Activated CD4-positive, alpha-beta memory T cell treated with anti-CD3 and anti-CD28 coated beads, Interleukin-2, amount 10 ng/mL, durations not matched to agents 7 days and 5 days (primary cell): ENCODE measurements at regions not wholly inside any gene's neighbourhood (a gene's known extent, or its start where the extent isn't known, plus 50 kb on each side); places are given as distances from the start of the nearest gene placed in this dataset.
"Not testable (repeated sequence)": the region's sequence is repeated elsewhere in the genome, so short reads cannot be mapped to it uniquely, and the experiment has no call there.

Source experiments
- CTCF ChIA-PET: fragments of 350-600 bp; sonication (Branson Sonifier 250); formaldehyde crosslinking; loops from one replicate; lab custom pipeline; 2021; ENCODE audit warnings: antibody characterized with exemption, inconsistent platforms; lab: Charles Lee
- POLR2A ChIA-PET: fragments of 350-600 bp; sonication (Branson Sonifier 250); formaldehyde crosslinking; loops from one replicate; lab custom pipeline; 2021; ENCODE audit warnings: antibody characterized with exemption; lab: Charles Lee
- DNase-seq: peaks from one replicate; pipeline ENCODE4 v3.0.0-alpha.2; 2020
- H3K27ac Mint-ChIP-seq: one replicate; pipeline ENCODE4 v1.8.0; 2021; ENCODE audit warnings: mild to moderate bottlenecking, mixed read lengths
- H3K27me3 Mint-ChIP-seq: one replicate; pipeline ENCODE4 v1.8.0; 2021; ENCODE audit warnings: mixed read lengths
- H3K36me3 Mint-ChIP-seq: one replicate; pipeline ENCODE4 v1.8.0; 2021; ENCODE audit warnings: low read depth, mixed read lengths
- H3K4me1 Mint-ChIP-seq: one replicate; pipeline ENCODE4 v1.8.0; 2021; ENCODE audit warnings: mixed read lengths
- H3K4me3 Mint-ChIP-seq: one replicate; pipeline ENCODE4 v1.8.0; 2021; ENCODE audit warnings: mild to moderate bottlenecking, mixed read lengths
- H3K9me3 Mint-ChIP-seq: one replicate; pipeline ENCODE4 v1.8.0; 2021; ENCODE audit warnings: mixed read lengths

DNA sequence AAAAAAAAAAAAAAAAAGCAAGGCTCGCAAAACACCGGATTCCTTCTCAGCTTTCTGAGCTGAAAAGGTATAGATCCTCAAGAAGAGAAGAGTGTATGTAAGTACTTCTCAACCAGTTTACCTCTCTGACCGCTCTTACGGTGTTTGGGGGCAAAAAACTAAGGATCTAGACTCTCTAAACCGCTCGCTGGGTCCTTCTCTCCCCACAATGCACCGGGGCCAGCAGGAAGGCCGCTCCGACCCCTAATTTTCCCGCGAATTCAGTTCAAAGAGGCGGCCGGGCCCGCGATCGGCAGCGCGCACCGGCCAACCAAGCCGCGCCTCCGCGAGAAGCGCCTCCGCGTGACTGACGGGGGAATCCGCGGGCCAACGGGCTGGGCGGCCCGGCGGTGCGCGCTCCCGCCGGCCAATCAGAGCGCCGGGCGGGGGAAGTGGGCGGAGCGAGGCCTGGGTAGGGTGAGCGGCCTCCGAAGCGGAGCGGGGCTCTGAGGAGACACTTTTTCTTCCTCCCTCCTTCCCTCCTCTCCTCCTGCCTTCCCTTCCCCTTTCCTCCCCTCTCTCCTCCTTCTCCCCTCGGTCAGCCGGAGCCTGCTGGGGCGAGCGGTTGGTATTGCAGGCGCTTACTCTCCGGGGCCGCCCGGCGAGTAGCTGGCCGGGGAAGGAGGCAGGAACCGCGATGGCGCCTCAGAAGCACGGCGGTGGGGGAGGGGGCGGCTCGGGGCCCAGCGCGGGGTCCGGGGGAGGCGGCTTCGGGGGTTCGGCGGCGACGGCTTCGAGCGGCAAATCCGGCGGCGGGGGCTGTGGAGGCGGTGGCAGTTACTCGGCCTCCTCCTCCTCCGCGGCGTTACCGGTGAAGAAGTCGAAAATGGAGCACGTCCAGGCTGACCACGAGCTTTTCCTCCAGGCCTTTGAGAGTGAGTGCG is 93.0 kb downstream of the CRLF3 start:
- not testable (repeated sequence) for H3K9me3 Mint-ChIP-seq, H3K27me3 Mint-ChIP-seq
- peak overlapping the region; percentile 96 for H3K4me3 Mint-ChIP-seq
- ChIA-PET CTCF (interaction anchor here (0.7 to 1.1 kb wide), 2 partner anchors 93 to 462 kb away, joined by 3 to 5 read pairs; partner anchors contain the start of gene CRLF3), POLR2A (interaction anchor here (0.6 to 1.2 kb wide), 10 partner anchors 9 to 254 kb away, joined by 3 to 8 read pairs (median 3); partner anchors contain the start of genes ATAD5 and CRLF3)
- peaks cover 30% of the 10 kb centered on the region for H3K4me1 Mint-ChIP-seq
- peak; percentile 89 for DNase-seq
- H3K36me3 Mint-ChIP-seq, result peaks cover 18% of the 10 kb centered on the region
- H3K27ac Mint-ChIP-seq, result peak overlapping the region; percentile 94

DNA sequence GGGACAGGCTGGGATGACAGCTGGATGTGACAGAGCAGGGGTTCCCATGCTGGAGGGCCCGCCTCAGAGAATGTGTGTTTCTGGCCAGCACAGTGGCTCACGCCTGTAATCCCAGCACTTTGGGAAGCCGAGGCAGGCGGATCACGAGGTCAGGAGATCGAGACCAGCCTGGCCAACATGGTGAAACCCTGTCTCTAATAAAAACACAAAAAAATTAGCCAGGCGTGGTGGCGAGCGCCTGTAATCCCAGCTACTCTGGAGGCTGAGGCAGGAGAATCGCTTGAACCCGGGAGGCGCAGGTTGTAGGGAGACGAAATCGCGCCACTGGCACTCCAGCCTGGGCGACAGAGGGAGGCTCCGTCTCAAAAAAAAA is 93.7 kb downstream of the CRLF3 start:
- CTCF ChIA-PET, result interaction anchor here (0.7 to 1.1 kb wide), 3 partner anchors 11 to 461 kb away, joined by 3 to 5 read pairs (median 3); partner anchors contain the start of gene CRLF3
- H3K27me3 Mint-ChIP-seq, DNase-seq, H3K9me3 Mint-ChIP-seq: not testable (repeated sequence)
- Mint-ChIP-seq H3K4me3 (peak overlapping the region; percentile 96), H3K27ac (peak overlapping the region; percentile 94), H3K36me3 (peaks cover 13% of the 10 kb centered on the region), H3K4me1 (peaks cover 30% of the 10 kb centered on the region)
- POLR2A ChIA-PET, result interaction anchor here (0.6 to 1.1 kb wide), 4 partner anchors 10 to 101 kb away, joined by 3 read pairs; partner anchors contain the start of genes ATAD5 and CRLF3

DNA sequence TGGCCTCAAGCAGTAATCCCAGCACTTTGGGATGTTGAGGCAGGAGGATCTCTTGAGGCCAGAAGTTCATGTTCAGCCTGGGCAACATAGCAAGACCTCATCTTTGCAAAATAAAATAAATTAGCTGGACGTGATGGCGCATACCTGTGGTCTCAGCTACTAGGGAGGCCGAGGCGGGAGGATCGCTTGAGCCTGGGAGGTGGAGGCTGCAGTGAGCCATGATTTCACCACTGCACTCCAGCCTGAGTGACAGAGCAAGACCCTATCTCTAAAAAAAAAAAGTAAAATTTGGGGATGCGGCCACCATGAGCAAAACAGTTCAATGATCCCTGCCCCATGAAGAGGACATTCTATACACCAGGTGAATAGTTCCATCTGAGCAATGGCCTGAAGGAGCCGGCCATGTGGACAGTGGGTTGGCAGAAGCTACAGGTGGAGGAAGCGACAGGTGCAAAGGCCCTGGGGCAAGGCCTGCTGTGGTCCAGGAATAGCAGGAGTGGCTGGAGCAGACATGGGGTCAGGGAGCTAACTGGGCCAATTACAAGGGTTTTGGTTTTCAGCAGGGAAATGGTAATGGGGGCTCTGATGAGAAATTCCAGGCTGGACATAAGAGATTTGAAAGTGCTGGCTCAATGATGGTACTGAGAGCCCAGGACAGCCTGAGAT is 94.2 kb downstream of the CRLF3 start:
- not testable (repeated sequence) for H3K9me3 Mint-ChIP-seq, H3K36me3 Mint-ChIP-seq, H3K27me3 Mint-ChIP-seq
- peak; percentile 11 for DNase-seq
- ChIA-PET CTCF (interaction anchor here (0.7 to 1.1 kb wide), 3 partner anchors 11 to 461 kb away, joined by 3 to 5 read pairs (median 3); partner anchors contain the start of gene CRLF3), POLR2A (interaction anchor here (0.6 to 1.1 kb wide), 4 partner anchors 11 to 102 kb away, joined by 3 read pairs; partner anchors contain the start of genes ATAD5 and CRLF3)
- Mint-ChIP-seq H3K4me1 (peaks cover 27% of the 10 kb centered on the region), H3K4me3 (peak overlapping the region; percentile 96), H3K27ac (peak overlapping the region; percentile 94)

DNA sequence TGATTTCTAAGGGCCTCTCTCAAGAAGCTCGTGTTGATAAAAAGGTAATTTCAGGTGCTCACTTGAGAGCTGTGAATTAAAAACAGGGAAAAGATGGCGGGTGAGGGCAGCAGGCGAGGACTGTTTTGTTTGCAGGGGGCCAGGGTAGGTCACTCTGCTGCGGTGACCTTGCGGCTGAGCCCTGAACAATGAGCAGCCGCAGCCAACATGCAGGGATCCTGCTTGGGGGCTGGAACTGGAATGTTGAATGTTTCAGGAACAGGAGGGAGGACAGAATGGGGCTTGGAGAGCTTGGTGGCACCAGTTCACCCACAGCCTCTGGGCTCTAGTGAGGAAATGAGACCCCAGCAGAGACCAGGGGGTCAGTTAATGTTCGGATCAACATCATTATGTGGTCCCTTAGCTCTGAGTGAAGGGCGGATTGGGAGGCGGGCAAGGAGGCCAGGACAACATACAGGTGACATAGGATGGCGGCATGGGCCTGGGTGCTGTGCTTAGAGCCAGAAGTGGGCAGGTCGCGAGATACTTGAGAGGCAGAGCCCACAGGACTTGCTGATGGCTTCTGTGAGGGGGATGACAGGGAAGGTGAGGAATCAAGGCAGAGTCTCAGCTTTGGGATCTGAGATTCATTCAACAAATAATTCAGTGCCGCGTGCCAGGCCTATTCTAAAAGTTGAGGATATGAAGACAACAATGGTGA is 94.9 kb downstream of the CRLF3 start:
- POLR2A ChIA-PET, CTCF ChIA-PET, H3K36me3 Mint-ChIP-seq, H3K27me3 Mint-ChIP-seq, H3K9me3 Mint-ChIP-seq: not testable (repeated sequence)
- peak; percentile 13 for DNase-seq
- H3K4me3 Mint-ChIP-seq, result peak overlapping the region; percentile 19
- peak overlapping the region; percentile 29 for H3K27ac Mint-ChIP-seq
- H3K4me1 Mint-ChIP-seq, result peaks cover 24% of the 10 kb centered on the region

DNA sequence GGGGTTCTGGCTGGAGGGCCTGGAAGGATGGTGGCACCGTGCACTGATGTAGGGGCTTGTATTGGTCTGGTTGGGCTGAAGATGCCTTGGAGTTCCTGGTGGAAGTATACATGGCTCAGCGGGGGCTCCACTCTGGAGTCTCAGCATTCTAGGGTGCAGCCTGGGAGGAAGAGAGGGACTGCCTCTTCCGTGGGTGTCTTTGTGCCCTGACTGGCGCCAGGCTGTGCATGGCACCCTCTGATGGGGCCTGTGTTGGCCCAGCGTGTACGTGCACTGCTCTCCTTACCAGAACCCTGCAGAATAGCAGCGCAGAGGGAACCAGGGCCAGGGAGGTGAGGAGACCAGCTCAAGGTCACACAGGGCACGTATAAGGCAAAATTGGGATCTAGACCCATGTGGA is 97.0 kb downstream of the CRLF3 start:
- CTCF ChIA-PET, H3K27ac Mint-ChIP-seq, H3K27me3 Mint-ChIP-seq, H3K9me3 Mint-ChIP-seq, H3K4me3 Mint-ChIP-seq, H3K36me3 Mint-ChIP-seq, POLR2A ChIA-PET: not testable (repeated sequence)
- peaks cover 12% of the 10 kb centered on the region for H3K4me1 Mint-ChIP-seq
- DNase-seq, result peak; percentile 9

DNA sequence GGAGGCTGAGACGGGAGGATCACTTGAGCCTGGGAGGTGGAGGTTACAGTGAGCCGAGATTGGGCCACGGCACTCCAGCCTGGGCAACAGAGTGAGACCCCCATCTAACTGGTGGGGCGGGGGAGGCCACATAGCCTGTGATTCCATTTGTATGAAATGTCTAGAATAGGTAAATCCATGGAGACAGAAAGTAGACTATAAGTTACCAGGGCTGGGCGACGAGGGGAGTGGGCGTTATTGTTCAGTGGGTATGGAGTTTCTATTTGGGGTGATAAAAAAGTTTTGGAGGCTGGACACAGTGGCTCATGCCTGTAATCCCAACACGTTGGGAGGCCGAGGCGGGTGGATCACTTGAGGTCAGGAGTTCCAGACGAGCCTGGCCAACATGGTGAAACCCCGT is 97.8 kb downstream of the CRLF3 start:
- H3K4me3 Mint-ChIP-seq, POLR2A ChIA-PET, H3K36me3 Mint-ChIP-seq, CTCF ChIA-PET, H3K27me3 Mint-ChIP-seq, H3K27ac Mint-ChIP-seq, H3K9me3 Mint-ChIP-seq: not testable (repeated sequence)
- DNase-seq, result peak; percentile 9
- peaks cover 12% of the 10 kb centered on the region for H3K4me1 Mint-ChIP-seq

DNA sequence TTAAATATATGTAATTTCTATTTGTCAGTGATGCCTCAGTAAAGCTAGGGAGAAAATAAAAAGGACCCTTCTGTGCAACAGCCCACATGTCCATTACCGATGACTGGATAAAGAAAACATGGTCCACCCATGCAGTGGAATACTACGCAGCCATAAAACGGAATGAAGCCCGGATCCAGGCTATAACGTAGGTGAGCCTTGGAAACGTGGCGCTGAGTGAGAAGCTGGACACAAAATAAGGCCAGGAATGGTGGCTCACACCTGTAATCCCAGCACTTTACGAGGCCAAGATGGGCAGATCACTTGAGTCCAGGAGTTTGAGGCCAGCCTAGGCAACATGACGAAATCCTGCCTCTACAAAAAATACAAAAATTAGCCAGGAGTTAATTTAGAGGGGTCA is 98.2 kb downstream of the CRLF3 start:
- H3K9me3 Mint-ChIP-seq, H3K27me3 Mint-ChIP-seq, POLR2A ChIA-PET, H3K36me3 Mint-ChIP-seq, DNase-seq, CTCF ChIA-PET, H3K4me3 Mint-ChIP-seq, H3K27ac Mint-ChIP-seq: not testable (repeated sequence)
- peaks cover 12% of the 10 kb centered on the region for H3K4me1 Mint-ChIP-seq

DNA sequence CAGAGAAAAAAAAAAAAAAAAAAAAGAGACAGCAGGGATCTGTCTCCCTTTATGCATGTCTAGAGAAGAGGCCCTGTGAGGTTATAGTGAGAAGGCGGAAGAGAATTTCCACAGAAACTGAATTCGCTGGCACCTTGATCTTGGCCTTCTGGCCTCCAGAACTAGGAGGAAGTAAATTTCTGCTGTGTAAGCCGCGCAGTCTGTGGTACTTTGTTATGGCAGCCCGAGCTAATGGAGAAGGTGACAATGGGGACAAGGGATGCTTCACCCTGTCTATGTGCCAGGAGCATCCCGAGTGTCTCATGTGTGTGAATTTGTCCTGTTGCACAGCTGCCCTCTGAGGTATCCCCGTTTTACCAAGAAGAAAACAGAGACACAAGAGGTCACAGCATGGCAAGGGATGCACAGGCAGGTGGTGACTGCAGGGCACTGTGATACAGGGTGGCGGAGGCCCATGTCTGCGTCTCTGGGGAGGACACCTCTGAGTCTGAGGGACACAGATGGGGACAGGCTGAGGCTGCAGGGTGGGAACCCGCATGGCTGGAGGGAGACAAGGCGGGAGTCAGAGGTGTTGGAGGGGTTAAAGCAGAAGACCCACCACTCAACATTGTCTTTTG is 100.3 kb downstream of the CRLF3 start:
- DNase-seq, result peak; percentile 14
- H3K36me3 Mint-ChIP-seq, POLR2A ChIA-PET, H3K4me1 Mint-ChIP-seq, H3K27me3 Mint-ChIP-seq, H3K27ac Mint-ChIP-seq, CTCF ChIA-PET, H3K9me3 Mint-ChIP-seq, H3K4me3 Mint-ChIP-seq: not testable (repeated sequence)

DNA sequence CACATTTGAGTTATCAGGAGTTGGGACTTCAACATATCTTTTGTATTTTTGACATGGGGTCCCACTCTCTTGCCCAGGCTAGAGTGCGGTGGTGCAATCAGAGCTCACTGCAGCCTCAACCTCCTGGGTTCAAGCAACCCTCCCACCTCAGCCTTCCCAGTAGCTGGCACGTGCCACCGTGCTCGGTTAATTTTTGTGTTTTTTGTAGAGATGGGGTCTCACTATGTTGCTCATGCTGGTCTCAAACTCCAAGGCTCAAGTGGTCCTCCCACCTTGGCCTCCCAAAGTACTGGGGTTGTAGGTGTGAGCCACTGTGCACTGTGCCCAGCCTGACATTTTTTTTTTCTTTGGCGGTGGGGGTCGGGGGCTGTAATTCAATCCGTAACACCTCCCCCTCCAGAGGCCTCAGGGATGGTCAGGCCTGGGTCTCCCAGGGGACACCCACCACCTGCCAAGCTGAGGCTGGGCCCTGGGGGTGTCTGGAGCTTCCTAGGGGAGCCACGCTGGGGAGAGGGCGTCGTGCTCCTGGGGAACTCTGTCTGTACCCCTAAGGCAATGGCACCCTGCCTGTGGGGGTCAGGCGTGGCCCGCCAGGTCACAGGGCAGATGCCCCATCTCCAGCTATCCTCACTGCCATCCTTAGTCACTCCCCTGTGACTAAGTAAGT is 102.2 kb downstream of the CRLF3 start:
- CTCF ChIA-PET, H3K4me3 Mint-ChIP-seq, H3K27ac Mint-ChIP-seq, H3K27me3 Mint-ChIP-seq, H3K9me3 Mint-ChIP-seq, H3K4me1 Mint-ChIP-seq, H3K36me3 Mint-ChIP-seq, POLR2A ChIA-PET: not testable (repeated sequence)
- peak; percentile 14 for DNase-seq

DNA sequence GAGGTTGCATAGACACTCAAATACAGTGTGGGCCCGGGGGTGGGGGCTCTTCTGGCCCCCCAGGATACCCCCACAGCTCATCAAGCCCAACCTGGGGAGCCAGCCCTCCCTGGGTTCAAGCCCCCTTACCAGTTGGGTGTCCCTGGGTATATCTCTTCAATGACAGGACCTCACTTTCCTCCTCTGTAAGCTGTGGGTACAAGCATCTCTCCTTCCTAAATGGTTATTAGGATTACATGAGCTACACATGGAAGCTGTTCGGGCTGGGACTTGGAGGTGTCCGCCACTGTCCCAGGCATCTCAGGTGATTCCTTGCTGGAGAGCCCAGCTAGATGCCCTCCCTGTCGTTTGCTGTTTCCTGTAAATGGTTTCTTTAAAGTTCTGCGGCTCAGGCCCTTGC is 103.5 kb downstream of the CRLF3 start:
- peak; percentile 11 for DNase-seq
- H3K4me3 Mint-ChIP-seq, H3K27ac Mint-ChIP-seq, CTCF ChIA-PET, H3K27me3 Mint-ChIP-seq, H3K9me3 Mint-ChIP-seq, H3K4me1 Mint-ChIP-seq, POLR2A ChIA-PET, H3K36me3 Mint-ChIP-seq: not testable (repeated sequence)

DNA sequence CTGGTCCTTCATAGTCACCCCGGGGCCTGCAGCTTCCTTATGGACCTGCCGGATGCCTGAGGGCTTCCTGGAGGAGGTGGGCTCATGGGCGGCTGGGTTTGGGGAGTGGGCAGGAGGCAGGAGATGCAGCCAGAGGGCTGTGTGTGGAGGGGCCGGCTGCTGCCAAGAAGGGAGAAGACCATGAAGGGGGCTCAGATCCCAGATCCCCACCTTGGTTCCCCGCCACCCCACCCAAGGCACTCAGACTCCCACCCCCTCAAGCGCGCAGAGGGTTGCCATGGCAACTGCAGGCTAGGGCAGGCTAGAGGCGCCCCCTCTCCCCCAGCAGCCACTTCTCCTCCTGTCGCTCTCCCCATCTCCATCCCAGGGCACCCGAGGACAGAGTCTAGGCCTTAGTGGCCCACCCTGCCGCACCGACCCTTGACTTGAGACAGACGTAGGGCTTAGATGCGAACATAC is 104.5 kb downstream of the CRLF3 start:
- H3K36me3 Mint-ChIP-seq, result no peaks in the 10 kb centered on the region
- H3K9me3 Mint-ChIP-seq, result no peaks in the 10 kb centered on the region
- POLR2A ChIA-PET, result interaction anchor here (1.0 kb wide), 1 partner anchor 103 kb away, joined by 3 read pairs; no protein-coding TSS in a partner anchor
- H3K27ac Mint-ChIP-seq, result no peak overlapping the region
- peaks cover 11% of the 10 kb centered on the region for H3K4me1 Mint-ChIP-seq
- no peaks in the 10 kb centered on the region for H3K27me3 Mint-ChIP-seq
- peak; percentile 14 for DNase-seq
- H3K4me3 Mint-ChIP-seq, result no peak overlapping the region
- CTCF ChIA-PET, result interaction anchor here (1.3 kb wide), 1 partner anchor 10 kb away, joined by 3 read pairs; no protein-coding TSS in a partner anchor
